ENCODE measurements at regions not wholly inside any gene's neighbourhood (a gene's known extent, or its start where the extent isn't known, plus 50 kb on each side); places are given as distances from the start of the nearest gene placed in this dataset.
A peak's percentile ranks its signal among the peaks of the same experiment; 100 is the strongest.

DNA sequence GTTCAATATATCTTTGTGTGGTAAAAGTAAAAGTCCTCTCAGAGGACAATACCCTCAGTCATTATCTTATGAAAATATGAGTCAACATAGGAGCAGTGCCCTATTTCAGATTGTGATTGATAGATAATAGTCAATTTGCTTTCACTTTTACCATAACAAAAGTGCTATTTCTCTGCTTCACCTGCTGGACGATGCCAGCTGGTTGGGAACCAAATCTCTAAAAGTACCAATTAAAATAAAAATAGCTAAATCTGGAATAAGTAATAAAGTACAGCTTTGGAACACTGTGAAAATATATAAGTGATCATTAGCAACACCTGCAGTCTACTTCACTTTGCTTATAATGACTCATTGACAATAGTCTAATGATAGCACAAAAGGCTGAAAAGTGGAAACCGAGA, 390.3 kb upstream of the AGTR1 start:
- Mint-ChIP-seq H3K9me3 (ENCODE audit: unreplicated experiment) (no peaks in the 10 kb centered on the region), H3K4me1 (ENCODE audit: low read depth, unreplicated experiment) (no peaks in the 10 kb centered on the region), H3K27ac (ENCODE audit: unreplicated experiment) (no peak overlapping the region), H3K36me3 (ENCODE audit: unreplicated experiment) (no peaks in the 10 kb centered on the region), H3K27me3 (ENCODE audit: unreplicated experiment) (no peaks in the 10 kb centered on the region), H3K4me3 (ENCODE audit: unreplicated experiment) (no peak overlapping the region)
- TF ChIP-seq, protein P1, sequence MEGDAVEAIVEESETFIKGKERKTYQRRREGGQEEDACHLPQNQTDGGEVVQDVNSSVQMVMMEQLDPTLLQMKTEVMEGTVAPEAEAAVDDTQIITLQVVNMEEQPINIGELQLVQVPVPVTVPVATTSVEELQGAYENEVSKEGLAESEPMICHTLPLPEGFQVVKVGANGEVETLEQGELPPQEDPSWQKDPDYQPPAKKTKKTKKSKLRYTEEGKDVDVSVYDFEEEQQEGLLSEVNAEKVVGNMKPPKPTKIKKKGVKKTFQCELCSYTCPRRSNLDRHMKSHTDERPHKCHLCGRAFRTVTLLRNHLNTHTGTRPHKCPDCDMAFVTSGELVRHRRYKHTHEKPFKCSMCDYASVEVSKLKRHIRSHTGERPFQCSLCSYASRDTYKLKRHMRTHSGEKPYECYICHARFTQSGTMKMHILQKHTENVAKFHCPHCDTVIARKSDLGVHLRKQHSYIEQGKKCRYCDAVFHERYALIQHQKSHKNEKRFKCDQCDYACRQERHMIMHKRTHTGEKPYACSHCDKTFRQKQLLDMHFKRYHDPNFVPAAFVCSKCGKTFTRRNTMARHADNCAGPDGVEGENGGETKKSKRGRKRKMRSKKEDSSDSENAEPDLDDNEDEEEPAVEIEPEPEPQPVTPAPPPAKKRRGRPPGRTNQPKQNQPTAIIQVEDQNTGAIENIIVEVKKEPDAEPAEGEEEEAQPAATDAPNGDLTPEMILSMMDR (IDR thresholded peaks at IDR 0.05; ENCODE audit: partially characterized antibody, unreplicated experiment) = no peak
- no peak for DNase-seq

DNA sequence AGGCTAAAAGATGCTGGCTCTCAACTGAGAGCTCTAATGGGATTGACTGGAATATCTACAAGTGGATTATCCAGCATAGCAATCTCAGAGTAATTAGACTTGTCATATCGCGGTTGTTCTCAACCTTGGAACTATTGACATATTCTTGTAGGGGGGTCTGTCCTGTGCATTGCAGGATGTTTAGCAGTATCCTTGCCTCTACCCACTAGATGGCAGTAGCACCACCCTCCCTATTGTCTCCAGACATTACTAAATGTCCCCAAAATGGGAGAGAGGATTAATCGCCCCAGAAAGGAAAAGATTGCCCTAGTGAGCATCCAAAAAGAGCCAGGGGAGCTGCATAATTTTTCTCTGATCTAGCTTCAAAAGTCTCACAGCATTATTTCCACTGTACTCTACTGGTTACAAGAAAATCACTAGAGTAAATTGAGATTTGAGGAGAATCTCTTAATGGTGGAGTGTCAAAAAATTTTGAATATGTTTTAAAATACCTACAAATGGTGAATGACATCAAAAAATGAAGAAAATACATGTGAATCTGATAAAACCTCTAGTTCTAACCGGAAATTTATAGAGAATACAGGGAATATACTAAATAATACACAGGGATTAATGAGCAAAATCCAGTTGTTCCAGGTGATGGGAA, 388.2 kb upstream of the AGTR1 start:
- Mint-ChIP-seq H3K27ac (ENCODE audit: unreplicated experiment) (no peak overlapping the region), H3K36me3 (ENCODE audit: unreplicated experiment) (no peaks in the 10 kb centered on the region), H3K27me3 (ENCODE audit: unreplicated experiment) (no peaks in the 10 kb centered on the region), H3K9me3 (ENCODE audit: unreplicated experiment) (no peaks in the 10 kb centered on the region), H3K4me1 (ENCODE audit: low read depth, unreplicated experiment) (no peaks in the 10 kb centered on the region), H3K4me3 (ENCODE audit: unreplicated experiment) (no peak overlapping the region)
- DNase-seq = peak; percentile 26
- TF ChIP-seq, protein P1 (IDR thresholded peaks at IDR 0.05; ENCODE audit: partially characterized antibody, unreplicated experiment) = peak; percentile 71

DNA sequence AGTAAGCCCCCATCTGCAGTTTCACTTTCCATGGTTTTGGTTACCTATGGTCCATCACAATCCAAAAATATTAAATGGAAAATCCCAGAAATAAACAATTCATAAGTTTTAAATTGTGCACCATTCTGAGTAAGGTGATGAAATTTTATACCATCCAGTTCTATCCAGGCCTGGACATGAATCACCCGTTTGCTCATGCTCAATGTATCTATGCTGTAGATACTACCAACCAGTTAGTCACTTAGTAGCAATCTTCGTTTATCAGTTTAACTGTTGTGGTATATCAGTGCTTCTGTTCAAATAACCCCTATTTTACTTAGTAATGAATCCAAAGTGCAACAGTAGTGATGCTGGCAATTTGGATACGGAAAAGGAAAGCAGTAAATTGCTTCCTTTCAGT, 381.9 kb upstream of the AGTR1 start:
- Mint-ChIP-seq H3K36me3 (ENCODE audit: unreplicated experiment) (no peaks in the 10 kb centered on the region), H3K4me1 (ENCODE audit: low read depth, unreplicated experiment) (no peaks in the 10 kb centered on the region), H3K9me3 (ENCODE audit: unreplicated experiment) (no peaks in the 10 kb centered on the region), H3K27me3 (ENCODE audit: unreplicated experiment) (no peaks in the 10 kb centered on the region), H3K4me3 (ENCODE audit: unreplicated experiment) (no peak overlapping the region), H3K27ac (ENCODE audit: unreplicated experiment) (no peak overlapping the region)
- TF ChIP-seq, protein P1 (IDR thresholded peaks at IDR 0.05; ENCODE audit: partially characterized antibody, unreplicated experiment) = no peak
- no peak for DNase-seq

DNA sequence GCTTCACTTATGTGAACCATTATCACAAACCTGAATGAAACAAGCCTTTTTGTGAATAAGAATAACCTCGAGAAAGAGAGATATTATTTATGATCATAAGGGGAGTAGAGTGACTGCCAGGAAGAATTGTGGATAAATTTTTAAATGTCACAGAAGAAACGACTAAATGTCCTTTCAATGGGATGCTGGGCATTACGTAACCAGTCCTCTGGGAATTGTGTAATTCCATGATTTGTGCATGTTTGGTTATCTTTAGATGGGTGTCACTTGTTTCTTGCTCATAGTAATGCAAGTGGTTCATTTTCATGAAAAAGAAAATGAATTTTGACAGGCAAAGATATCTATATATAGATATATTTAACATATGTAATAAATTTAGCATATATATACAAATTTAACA, 379.5 kb upstream of the AGTR1 start:
- H3K4me1 Mint-ChIP-seq (ENCODE audit: low read depth, unreplicated experiment) = no peaks in the 10 kb centered on the region
- no peaks in the 10 kb centered on the region for H3K27me3 Mint-ChIP-seq (ENCODE audit: unreplicated experiment)
- TF ChIP-seq, protein P1 (IDR thresholded peaks at IDR 0.05; ENCODE audit: partially characterized antibody, unreplicated experiment) = no peak

DNA sequence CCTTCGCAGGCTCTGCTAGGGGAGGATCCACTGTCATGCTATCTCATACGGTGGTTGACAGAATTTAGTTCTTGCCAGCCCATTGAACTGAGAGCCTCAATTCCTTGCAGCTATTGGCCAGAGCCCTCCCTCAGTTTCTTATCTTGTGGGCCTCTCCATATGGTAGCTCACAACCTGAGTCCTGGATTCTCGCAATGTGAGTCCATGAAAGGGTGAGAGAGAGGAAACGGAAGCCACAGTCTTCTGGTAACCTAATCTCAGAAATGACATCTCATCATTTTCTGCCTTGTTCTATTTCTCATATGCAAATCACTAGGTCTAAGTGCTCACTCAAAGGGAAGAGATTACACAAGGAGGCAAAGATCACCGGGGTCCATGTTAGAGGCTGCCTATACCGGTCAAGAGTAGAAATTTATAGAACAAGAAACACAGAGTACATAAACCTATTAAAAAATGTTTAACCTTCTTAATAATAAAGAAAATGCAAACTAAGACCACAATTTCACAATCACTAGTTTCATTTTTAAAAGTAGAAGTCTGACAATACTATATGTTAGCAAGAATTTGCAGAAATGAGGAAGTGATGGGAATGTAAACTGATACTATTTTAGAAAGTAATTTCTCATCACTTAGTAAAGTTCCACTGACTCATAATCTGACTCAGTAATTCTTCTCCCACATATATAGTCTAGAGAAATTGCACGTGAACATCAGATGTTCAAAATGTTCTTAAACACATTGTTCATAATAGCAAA, 378.4 kb upstream of the AGTR1 start:
- Mint-ChIP-seq H3K36me3 (ENCODE audit: unreplicated experiment) (no peaks in the 10 kb centered on the region), H3K4me3 (ENCODE audit: unreplicated experiment) (no peak overlapping the region), H3K4me1 (ENCODE audit: low read depth, unreplicated experiment) (no peaks in the 10 kb centered on the region), H3K9me3 (ENCODE audit: unreplicated experiment) (no peaks in the 10 kb centered on the region), H3K27me3 (ENCODE audit: unreplicated experiment) (no peaks in the 10 kb centered on the region), H3K27ac (ENCODE audit: unreplicated experiment) (no peak overlapping the region)
- TF ChIP-seq, protein P1 (IDR thresholded peaks at IDR 0.05; ENCODE audit: partially characterized antibody, unreplicated experiment) = no peak
- DNase-seq = no peak

More for the DNA sequence above, 379.5 kb upstream of the AGTR1 start:
- DNase-seq = no peak
- Mint-ChIP-seq H3K9me3 (ENCODE audit: unreplicated experiment) (no peaks in the 10 kb centered on the region), H3K27ac (ENCODE audit: unreplicated experiment) (no peak overlapping the region), H3K4me3 (ENCODE audit: unreplicated experiment) (no peak overlapping the region), H3K36me3 (ENCODE audit: unreplicated experiment) (no peaks in the 10 kb centered on the region)
